ENCODE measurements at regions not wholly inside any gene's neighbourhood (a gene's known extent, or its start where the extent isn't known, plus 50 kb on each side); places are given as distances from the start of the nearest gene placed in this dataset.

GRCh38 chr17:65328567-65328966 is 191.4 kb downstream of the RGS9 start:
- CTCF ChIA-PET = no interaction called here
- Histone ChIP-seq H3K27me3 (ENCODE audit: control insufficient read depth, insufficient read depth, low read length) (no peaks in the 10 kb centered on the region), H3K27ac (ENCODE audit: low read depth, low read length) (no peak overlapping the region), H3K9me3 (ENCODE audit: control insufficient read depth, insufficient read depth, low read length) (no peaks in the 10 kb centered on the region), H3K4me3 (ENCODE audit: low read depth, low read length) (no peak overlapping the region)
- TF ChIP-seq CTCF (IDR thresholded peaks at IDR 0.05; ENCODE audit: low read depth, low read length) = no peak
- POLR2A ChIA-PET = no interaction called here
- DNase-seq (ENCODE audit: low read depth, low spot score) = no peak

GRCh38 chr17:65324611-65325342 is 187.6 kb downstream of the RGS9 start:
- H3K4me3 ChIP-seq (ENCODE audit: low read depth, low read length) = no peak overlapping the region
- no peaks in the 10 kb centered on the region for H3K9me3 ChIP-seq (ENCODE audit: control insufficient read depth, insufficient read depth, low read length)
- TF ChIP-seq CTCF (IDR thresholded peaks at IDR 0.05; ENCODE audit: low read depth, low read length) = no peak
- peaks cover 4% of the 10 kb centered on the region for H3K27me3 ChIP-seq (ENCODE audit: control insufficient read depth, insufficient read depth, low read length)
- ChIA-PET CTCF (no interaction called here), POLR2A (no interaction called here)
- no peak for DNase-seq (ENCODE audit: low read depth, low spot score)
- no peak overlapping the region for H3K27ac ChIP-seq (ENCODE audit: low read depth, low read length)

- H3K27ac ChIP-seq (ENCODE audit: low read depth, low read length) = no peak overlapping the region
- POLR2A ChIA-PET = no interaction called here
- no peaks in the 10 kb centered on the region for H3K9me3 ChIP-seq (ENCODE audit: control insufficient read depth, insufficient read depth, low read length)
- H3K4me3 ChIP-seq (ENCODE audit: low read depth, low read length) = no peak overlapping the region
- CTCF ChIA-PET = no interaction called here
- TF ChIP-seq CTCF (IDR thresholded peaks at IDR 0.05; ENCODE audit: low read depth, low read length) = no peak
- peaks cover 4% of the 10 kb centered on the region for H3K27me3 ChIP-seq (ENCODE audit: control insufficient read depth, insufficient read depth, low read length)
- DNase-seq (ENCODE audit: low read depth, low spot score) = no peak
These were observed 185.9 kb downstream of the RGS9 start for GRCh38 chr17:65323049-65323448.

- Histone ChIP-seq H3K9me3 (ENCODE audit: control insufficient read depth, insufficient read depth, low read length) (no peaks in the 10 kb centered on the region), H3K27ac (ENCODE audit: low read depth, low read length) (no peak overlapping the region), H3K4me3 (ENCODE audit: low read depth, low read length) (no peak overlapping the region), H3K27me3 (ENCODE audit: control insufficient read depth, insufficient read depth, low read length) (peaks cover 14% of the 10 kb centered on the region)
- no peak for DNase-seq (ENCODE audit: low read depth, low spot score)
- no peak for TF ChIP-seq CTCF (IDR thresholded peaks at IDR 0.05; ENCODE audit: low read depth, low read length)
- CTCF ChIA-PET = no interaction called here
- POLR2A ChIA-PET = no interaction called here
These were observed 183.7 kb downstream of the RGS9 start for GRCh38 chr17:65320820-65321219.

- TF ChIP-seq CTCF (IDR thresholded peaks at IDR 0.05; ENCODE audit: low read depth, low read length) = no peak
- DNase-seq (ENCODE audit: low read depth, low spot score) = no peak
- ChIA-PET POLR2A (no interaction called here), CTCF (no interaction called here)
- Histone ChIP-seq H3K27ac (ENCODE audit: low read depth, low read length) (no peak overlapping the region), H3K9me3 (ENCODE audit: control insufficient read depth, insufficient read depth, low read length) (no peaks in the 10 kb centered on the region), H3K4me3 (ENCODE audit: low read depth, low read length) (no peak overlapping the region), H3K27me3 (ENCODE audit: control insufficient read depth, insufficient read depth, low read length) (peaks cover 28% of the 10 kb centered on the region)
These were observed 177.0 kb downstream of the RGS9 start for GRCh38 chr17:65314212-65314611.
